DND-41 (cell line): ENCODE measurements at regions not wholly inside any gene's neighbourhood (a gene's known extent, or its start where the extent isn't known, plus 50 kb on each side); places are given as distances from the start of the nearest gene placed in this dataset.

Experiments used
- CTCF ChIP-seq: IDR thresholded peaks from 2 replicates; pipeline ENCODE4 v1.5.1; 2012; ENCODE audit warnings: borderline replicate concordance, low read length, moderate library complexity, mild to moderate bottlenecking; ENCODE audit not compliant: poor library complexity, severe bottlenecking; ENCODE audit errors: extremely low read depth
- EZH2 ChIP-seq: IDR thresholded peaks from 3 replicates; pipeline ENCODE4 v1.6.1; 2012; ENCODE audit warnings: borderline replicate concordance, low read depth, mild to moderate bottlenecking, moderate library complexity, low read length, inconsistent platforms; ENCODE audit not compliant: severe bottlenecking

DNA sequence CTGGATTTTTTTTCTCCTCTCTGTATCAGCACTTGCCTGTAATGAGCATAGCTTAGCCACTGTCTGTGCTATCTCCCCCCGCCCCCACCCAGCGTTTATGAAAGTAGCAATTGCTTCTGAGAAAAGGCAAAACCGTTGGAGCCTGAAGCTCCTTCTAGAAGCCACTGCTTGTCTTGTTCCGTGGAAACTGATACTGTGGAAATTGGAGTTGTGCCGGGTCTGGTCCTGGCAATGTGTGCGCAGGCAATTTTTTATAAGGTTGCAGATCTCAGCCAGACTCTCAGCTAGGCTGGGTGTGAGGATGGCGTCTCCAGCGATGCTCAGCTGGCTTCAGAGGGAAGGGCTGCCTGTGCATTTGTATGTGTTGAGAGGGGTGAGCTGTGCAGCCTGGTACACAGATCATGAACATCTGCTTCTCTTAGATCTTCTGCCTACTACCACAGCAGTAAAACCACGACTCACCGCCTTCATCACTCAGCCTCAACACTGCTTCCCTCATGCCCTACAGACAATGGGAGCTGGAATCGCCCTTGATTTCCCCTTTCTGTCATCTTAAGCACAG is 72.4 kb upstream of the GTSF1L start:
- no peak for TF ChIP-seq CTCF
- no peak for TF ChIP-seq EZH2
